A549 (cell line): ENCODE measurements at regions not wholly inside any gene's neighbourhood (a gene's known extent, or its start where the extent isn't known, plus 50 kb on each side); places are given as distances from the start of the nearest gene placed in this dataset.

Experiments
- ATAC-seq, 2 experiments: fragments of 200-7000 bp in 1 of 2; fragments of >200 bp in 1 of 2; cut with Nextera tagmentation in 1 of 2; cut with Tn5 transposase in 1 of 2; 3 replicates each; pipeline versions ENCODE4 v1.8.0 to v1.9.1; 2018 to 2020; ENCODE audit warnings: mild to moderate bottlenecking in 1 of 2, moderate library complexity in 1 of 2
- CTCF ChIA-PET: fragments of 300-600 bp; sonication (Branson Sonifier 250); formaldehyde crosslinking; extraction: SDS; loops from one replicate; lab custom pipeline; 2021; ENCODE audit warnings: antibody characterized with exemption, inconsistent platforms; lab: Yijun Ruan, JAX
- POLR2A ChIA-PET: fragments of 350-600 bp; formaldehyde crosslinking; extraction: SDS; loops from one replicate; lab custom pipeline; 2021; ENCODE audit warnings: antibody characterized with exemption, inconsistent platforms; lab: Yijun Ruan, JAX
- DNase-seq, 2 experiments: peaks; one replicate each; pipeline versions ENCODE4 v3.0.0 to v3.0.0-alpha.2; 2011 to 2016; ENCODE audit warnings: low read depth in 1 of 2, low spot score in 1 of 2
- FAIRE-seq: peaks from 2 replicates; lab custom pipeline; 2011; peaks lifted over from hg19 to GRCh38; lab: Jason Lieb, UNC
- H3K27ac ChIP-seq, 2 experiments: fragments of >200 bp; sonication (Bioruptor Twin); formaldehyde crosslinking; 3 replicates each; pipeline ENCODE4 v1.5.1; 2016 to 2017
- H3K4me1 ChIP-seq: fragments of >200 bp; sonication (Bioruptor Twin); formaldehyde crosslinking; 3 replicates; pipeline ENCODE4 v1.6.1; 2016
- H3K4me2 ChIP-seq: fragments of >200 bp; sonication (Bioruptor Twin); formaldehyde crosslinking; 3 replicates; pipeline ENCODE4 v1.6.1; 2016
- H3K4me3 ChIP-seq: fragments of >200 bp; sonication (Bioruptor Twin); formaldehyde crosslinking; 3 replicates; pipeline ENCODE4 v1.5.1; 2016
- H3K9me3 ChIP-seq: fragments of >200 bp; sonication (Bioruptor Twin); formaldehyde crosslinking; 3 replicates; pipeline ENCODE4 v1.6.1; 2016
- CBX8 ChIP-seq: fragments of 200-600 bp; sonication (generic); IDR thresholded peaks from 2 replicates; pipeline ENCODE4 v1.6.1; 2016
- CTCF ChIP-seq: fragments of >200 bp; sonication (Bioruptor Twin); formaldehyde crosslinking; IDR thresholded peaks from 3 replicates; pipeline ENCODE4 v1.5.1; 2016
- FOXS1 ChIP-seq: fragments of 250-450 bp; sonication (Bioruptor Pico); IDR thresholded peaks from 2 replicates; pipeline ENCODE4 v1.5.0; 2020; ENCODE audit warnings: mild to moderate bottlenecking, moderate library complexity
- HDAC2 ChIP-seq: fragments of 200-600 bp; sonication (generic); IDR thresholded peaks from 2 replicates; pipeline ENCODE4 v1.6.1; 2016
- HEYL ChIP-seq: fragments of 250-450 bp; sonication (Bioruptor Pico); IDR thresholded peaks from 2 replicates; pipeline ENCODE4 v1.8.0; 2021; ENCODE audit warnings: mild to moderate bottlenecking, moderate library complexity
- HOXA7 ChIP-seq: fragments of 250-450 bp; sonication (Bioruptor Pico); IDR thresholded peaks from 2 replicates; pipeline ENCODE4 v1.5.0; 2020; ENCODE audit warnings: mild to moderate bottlenecking, moderate library complexity
- HOXB13 ChIP-seq: fragments of 250-450 bp; sonication (Bioruptor Pico); IDR thresholded peaks from 2 replicates; pipeline ENCODE4 v1.5.0; 2020; ENCODE audit warnings: low read depth, mild to moderate bottlenecking, moderate library complexity
- KDM1A ChIP-seq: fragments of 200-600 bp; sonication (generic); IDR thresholded peaks from 2 replicates; pipeline ENCODE4 v1.6.1; 2016; ENCODE audit warnings: low read depth, mild to moderate bottlenecking
- KDM5A ChIP-seq: fragments of 200-600 bp; sonication (generic); IDR thresholded peaks from 2 replicates; pipeline ENCODE4 v1.6.1; 2016; ENCODE audit warnings: antibody characterized with exemption, mild to moderate bottlenecking
- MAFK ChIP-seq: fragments of 450-650 bp; IDR thresholded peaks from 2 replicates; pipeline ENCODE4 v1.6.1; 2014; ENCODE audit not compliant: partially characterized antibody
- MAX ChIP-seq: IDR thresholded peaks from 2 replicates; pipeline ENCODE4 v1.6.1; 2012
- NFE2L2 ChIP-seq: fragments of 150-350 bp; conservative IDR thresholded peaks from 2 replicates; pipeline ENCODE4 v1.6.1; 2014; ENCODE audit warnings: low read length
- NPAS2 ChIP-seq: fragments of 250-450 bp; sonication (Bioruptor Pico); IDR thresholded peaks from 2 replicates; pipeline ENCODE4 v1.8.0; 2022; ENCODE audit warnings: mild to moderate bottlenecking, moderate library complexity, borderline replicate concordance
- PBX3 ChIP-seq: IDR thresholded peaks from 2 replicates; pipeline ENCODE4 v1.6.1; 2012
- PHF8 ChIP-seq: fragments of 200-600 bp; sonication (generic); IDR thresholded peaks from 2 replicates; pipeline ENCODE4 v1.6.1; 2016; ENCODE audit warnings: low read depth, mild to moderate bottlenecking, antibody characterized with exemption, moderate library complexity, borderline replicate concordance
- POLR2AphosphoS2 ChIP-seq: conservative IDR thresholded peaks from 2 replicates; pipeline ENCODE4 v1.6.1; 2012; ENCODE audit warnings: low read length, improper control_type of control experiment, inconsistent platforms
- RFX5 ChIP-seq: fragments of 450-650 bp; IDR thresholded peaks from 2 replicates; pipeline ENCODE4 v1.7.1; 2014; ENCODE audit warnings: antibody characterized with exemption, mild to moderate bottlenecking, moderate library complexity
- RNF2 ChIP-seq: fragments of 200-600 bp; sonication (generic); IDR thresholded peaks from 2 replicates; pipeline ENCODE4 v1.6.1; 2016; ENCODE audit warnings: low read depth, mild to moderate bottlenecking, antibody characterized with exemption, moderate library complexity, borderline replicate concordance
- SREBF2 ChIP-seq: fragments of 450-650 bp; IDR thresholded peaks from 2 replicates; pipeline ENCODE4 v1.6.1; 2014; ENCODE audit warnings: mild to moderate bottlenecking, moderate library complexity
- ZFP36 ChIP-seq: fragments of 450-650 bp; IDR thresholded peaks from 2 replicates; pipeline ENCODE4 v1.6.1; 2014; ENCODE audit warnings: borderline replicate concordance; ENCODE audit not compliant: partially characterized antibody
- ZSCAN20 ChIP-seq: fragments of 250-450 bp; sonication (Bioruptor Pico); IDR thresholded peaks from 2 replicates; pipeline ENCODE4 v1.8.0; 2022; ENCODE audit warnings: mild to moderate bottlenecking, moderate library complexity
- whole genome bisulfite sequencing: methylation state at CpG from one replicate; pipeline ENCODE4 v1.1.6; 2017; ENCODE audit errors: missing lambda C conversion rate; 5-methylcytosine and 5-hydroxymethylcytosine counted together

GRCh38 chr6:133001040-133001565, 186.7 kb downstream of the RPS12 start:
- Histone ChIP-seq H3K4me3 (no peak overlapping the region), H3K4me2 (no peak overlapping the region), H3K27ac (no peak overlapping the region), H3K9me3 (no peaks in the 10 kb centered on the region), H3K4me1 (no peaks in the 10 kb centered on the region)
- ChIA-PET CTCF (interaction anchor here (0.8 to 1.3 kb wide), 2 partner anchors 38 to 170 kb away, joined by 3 read pairs; no protein-coding TSS in a partner anchor), POLR2A (no interaction called here)
- TF ChIP-seq NPAS2 (CRISPR knock-in tag) (no peak), KDM1A (no peak), HOXB13 (CRISPR knock-in tag) (no peak), RFX5 (no peak), SREBF2 (no peak), RNF2 (no peak), MAFK (no peak), HOXA7 (CRISPR knock-in tag) (no peak), PHF8 (no peak), MAX (no peak), POLR2AphosphoS2 (no peak), PBX3 (no peak)
- DNase-seq: no peak
- FAIRE-seq: no peak
- no peak for ATAC-seq
- WGBS: 43% methylated on average over 2 of the region's 2 CpGs

- H3K4me1 ChIP-seq: no peaks in the 10 kb centered on the region
- CTCF ChIA-PET: interaction anchor here (1.1 kb wide), 1 partner anchor 36 kb away, joined by 5 read pairs; no protein-coding TSS in a partner anchor
- DNase-seq: no peak
- POLR2A ChIA-PET: no interaction called here
- 91% methylated on average over 2 of the region's 2 CpGs for WGBS
- no peak overlapping the region for H3K27ac ChIP-seq
- ATAC-seq: no peak
- H3K4me3 ChIP-seq: no peak overlapping the region
- FAIRE-seq: no peak
- H3K4me2 ChIP-seq: no peak overlapping the region
- H3K9me3 ChIP-seq: no peaks in the 10 kb centered on the region
- TF ChIP-seq ZFP36 (no peak), HEYL (CRISPR knock-in tag) (no peak), CBX8 (no peak), FOXS1 (CRISPR knock-in tag) (no peak), HDAC2 (no peak), KDM5A (no peak), NFE2L2 (no peak), CTCF (no peak), ZSCAN20 (CRISPR knock-in tag) (no peak)
These were observed 190.0 kb downstream of the RPS12 start for GRCh38 chr6:133004304-133004884.

GRCh38 chr6:133012774-133013173, 198.4 kb downstream of the RPS12 start:
- ChIA-PET CTCF (no interaction called here), POLR2A (no interaction called here)
- Histone ChIP-seq H3K4me1 (no peaks in the 10 kb centered on the region), H3K4me2 (no peak overlapping the region), H3K27ac (no peak overlapping the region), H3K9me3 (no peaks in the 10 kb centered on the region), H3K4me3 (no peak overlapping the region)
- no peak for FAIRE-seq
- ATAC-seq: no peak
- TF ChIP-seq CBX8: no peak
- no peak for TF ChIP-seq HOXB13 (CRISPR knock-in tag)
- 5% methylated on average over 1 of the region's 1 CpG for WGBS
- DNase-seq: no peak
